NCI-H524 treated with DMSO at 0.1 percent for 48 hours (cell line): ENCODE measurements at regions not wholly inside any gene's neighbourhood (a gene's known extent, or its start where the extent isn't known, plus 50 kb on each side); places are given as distances from the start of the nearest gene placed in this dataset.
"Not testable (repeated sequence)": the region's sequence is repeated elsewhere in the genome, so short reads cannot be mapped to it uniquely, and the experiment has no call there.

ENCODE experiments used
- DNase-seq: peaks from one replicate; lab custom pipeline; 2025; lab: John Stamatoyannopoulos, UW

GRCh38 chr6:132140189-132140588 is 189.0 kb upstream of the CCN2 start:
- no peak for DNase-seq

DNA sequence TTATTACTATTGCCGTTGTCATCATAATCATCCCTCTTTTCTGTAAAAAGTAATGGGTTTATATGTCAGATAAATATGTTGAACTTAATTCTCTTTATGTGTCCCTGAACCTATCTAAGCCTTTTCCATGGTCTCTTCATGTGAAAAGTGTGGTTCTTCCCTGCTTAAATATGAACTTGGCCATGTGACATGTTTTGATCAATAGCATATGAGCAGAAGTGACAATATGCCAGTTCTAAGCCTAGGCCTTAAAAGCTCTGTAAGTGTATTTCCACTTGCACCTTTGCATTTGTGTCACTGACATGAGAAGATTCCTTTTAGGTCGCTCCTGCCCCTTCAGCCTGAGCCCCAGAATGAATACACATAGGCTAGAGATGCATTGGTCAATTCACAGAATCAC is 188.4 kb upstream of the CCN2 start:
- DNase-seq, result no peak

GRCh38 chr6:132136981-132137380 is 185.8 kb upstream of the CCN2 start:
- DNase-seq, result no peak

DNA sequence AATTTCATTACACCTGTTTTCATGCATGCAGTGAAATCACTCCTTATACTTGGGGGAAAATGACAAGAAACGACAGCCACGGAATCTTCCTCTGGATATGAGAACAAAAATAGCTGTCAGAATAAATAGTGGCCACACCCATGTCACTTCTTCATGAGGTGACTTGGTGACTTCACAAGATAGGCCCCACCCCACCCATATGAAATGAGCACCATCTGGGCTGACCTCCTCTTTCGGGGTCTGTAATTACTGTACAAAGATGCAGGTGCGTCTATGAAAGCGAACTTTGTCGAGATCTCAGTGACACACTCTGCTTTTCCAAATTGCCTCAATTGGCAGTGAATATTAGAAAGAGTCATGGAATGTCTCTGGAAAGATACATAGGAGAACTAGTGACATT is 184.2 kb upstream of the CCN2 start:
- DNase-seq, result no peak

- DNase-seq, result no peak
Measured at GRCh38 chr6:132133736-132134445, 182.7 kb upstream of the CCN2 start.

DNA sequence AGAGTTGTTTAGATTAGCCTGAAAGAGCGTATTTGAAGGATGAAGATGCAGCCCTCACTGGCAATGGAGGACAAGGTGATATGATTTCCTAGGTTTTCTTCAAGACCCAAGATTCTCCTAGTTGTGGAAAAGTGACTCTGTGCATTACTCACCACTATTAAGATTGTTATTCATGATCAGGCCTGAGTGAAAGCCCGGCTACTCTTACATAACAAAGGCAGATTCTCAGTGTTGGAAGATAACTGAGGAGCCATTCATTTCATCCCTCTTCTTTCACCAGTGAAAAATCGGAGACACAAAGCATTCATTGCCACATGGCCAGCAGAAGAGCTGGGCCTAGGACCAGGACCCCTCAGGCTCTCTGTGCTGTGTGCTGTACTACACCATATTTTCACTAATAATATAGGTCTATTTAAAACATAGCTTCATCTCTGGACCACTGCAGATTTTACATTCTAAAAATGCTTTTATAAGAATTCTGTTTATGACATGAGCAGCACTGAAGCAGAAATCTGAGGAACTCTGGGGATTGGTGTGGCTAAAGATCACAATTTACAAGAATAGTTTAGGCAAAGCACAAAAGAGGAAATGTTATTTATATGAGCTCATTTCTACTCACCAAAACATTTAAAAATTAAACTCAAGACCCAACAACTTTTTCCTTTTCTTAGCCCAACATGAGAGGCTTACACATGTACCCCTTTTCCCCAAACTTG is 181.9 kb upstream of the CCN2 start:
- DNase-seq, result no peak

- DNase-seq, result no peak
Measured at GRCh38 chr6:132132422-132132821, 181.2 kb upstream of the CCN2 start.

- peak; percentile 83 for DNase-seq
Measured at GRCh38 chr6:132131758-132132157, 180.6 kb upstream of the CCN2 start.

GRCh38 chr6:132131351-132131750 is 180.2 kb upstream of the CCN2 start:
- DNase-seq, result no peak

GRCh38 chr6:132130626-132131298 is 179.6 kb upstream of the CCN2 start:
- DNase-seq, result no peak

GRCh38 chr6:132128424-132128823 is 177.3 kb upstream of the CCN2 start:
- no peak for DNase-seq

DNA sequence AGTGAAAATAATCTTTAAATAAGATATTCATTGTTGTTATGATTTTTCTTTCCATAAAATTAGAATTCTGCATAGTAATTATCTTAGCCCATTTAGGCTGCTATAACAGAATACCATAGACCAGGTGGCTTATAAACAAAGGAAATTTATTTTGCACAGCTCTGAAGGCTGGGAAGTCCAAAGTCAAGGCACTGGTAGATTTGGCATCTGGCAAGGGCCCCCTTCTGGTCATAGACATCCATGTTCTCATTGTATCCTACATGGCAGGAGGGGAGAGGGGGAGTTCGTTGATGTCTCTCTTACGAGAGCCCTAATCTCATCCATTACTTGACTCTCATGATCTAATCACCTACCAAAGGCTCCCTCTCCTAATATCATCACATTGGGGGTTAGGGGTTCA is 175.0 kb upstream of the CCN2 start:
- DNase-seq, result no peak

- DNase-seq, result no peak
Measured at GRCh38 chr6:132122871-132123270, 171.7 kb upstream of the CCN2 start.

DNA sequence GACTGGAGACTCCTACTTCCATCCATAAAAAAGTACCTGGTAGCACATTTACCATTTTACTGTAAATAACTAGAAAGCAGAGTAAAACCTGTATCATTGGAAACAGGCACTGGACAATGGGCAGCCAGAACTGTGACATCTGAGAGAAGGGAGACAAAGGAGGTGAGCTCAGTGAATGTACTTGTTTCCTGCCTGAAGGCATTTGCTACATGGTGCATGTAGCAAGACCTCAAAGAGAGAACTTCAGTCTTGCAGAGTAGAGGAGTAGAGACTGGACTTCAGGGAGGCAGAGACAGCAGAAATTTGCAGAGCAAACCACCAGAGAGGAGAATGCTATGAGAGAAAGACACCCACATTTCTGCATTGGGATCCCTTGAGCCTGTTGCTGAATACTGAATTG is 171.0 kb upstream of the CCN2 start:
- DNase-seq, result no peak

DNA sequence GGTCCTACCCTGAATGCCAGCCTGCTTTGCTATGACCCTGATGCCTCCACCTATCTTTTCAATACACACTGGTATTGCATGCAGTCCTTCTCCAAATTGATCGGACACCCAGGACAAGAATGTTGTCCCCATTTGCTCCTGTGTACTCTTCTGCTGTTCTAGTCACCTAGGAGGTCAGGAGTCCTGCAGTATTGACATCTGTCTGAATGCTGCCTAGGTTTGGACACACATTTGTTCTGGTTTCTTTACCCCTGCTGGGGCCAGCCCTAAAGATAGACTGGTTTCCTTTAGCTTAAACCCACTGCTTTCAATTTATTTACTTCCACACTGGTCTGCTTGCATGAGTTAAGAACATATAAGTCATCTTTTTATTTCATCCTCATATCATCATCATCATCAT is 167.0 kb upstream of the CCN2 start:
- no peak for DNase-seq

DNA sequence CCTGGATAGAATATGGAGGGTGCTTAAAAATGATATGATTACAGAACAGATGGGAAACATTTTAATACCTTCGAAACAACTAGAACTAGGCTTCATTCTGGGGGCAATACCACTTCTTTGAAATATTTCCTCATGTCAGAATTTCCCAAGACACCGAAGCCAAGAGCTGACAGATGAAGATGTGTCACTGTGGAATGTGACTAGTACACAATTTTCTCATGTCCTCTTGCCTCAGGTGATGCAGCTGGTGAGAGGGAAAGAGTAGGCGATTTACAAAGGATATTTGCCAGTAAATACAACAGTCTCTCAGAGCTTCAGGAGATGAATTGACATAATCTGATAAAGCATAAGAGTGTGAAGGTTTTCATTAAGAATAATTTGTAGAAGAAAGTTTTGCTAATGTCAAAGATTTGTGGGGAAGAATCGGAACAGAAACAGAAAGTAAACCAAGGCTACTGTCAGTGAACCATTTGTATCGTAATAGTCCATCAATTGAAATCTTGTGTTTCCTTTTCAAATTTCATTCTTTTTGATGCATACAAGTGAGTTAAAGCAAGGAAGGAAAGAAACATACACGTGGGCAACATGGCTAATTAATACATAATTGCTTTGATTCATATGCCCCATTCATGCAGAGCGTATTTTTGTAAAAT is 164.7 kb upstream of the CCN2 start:
- DNase-seq, result no peak

DNA sequence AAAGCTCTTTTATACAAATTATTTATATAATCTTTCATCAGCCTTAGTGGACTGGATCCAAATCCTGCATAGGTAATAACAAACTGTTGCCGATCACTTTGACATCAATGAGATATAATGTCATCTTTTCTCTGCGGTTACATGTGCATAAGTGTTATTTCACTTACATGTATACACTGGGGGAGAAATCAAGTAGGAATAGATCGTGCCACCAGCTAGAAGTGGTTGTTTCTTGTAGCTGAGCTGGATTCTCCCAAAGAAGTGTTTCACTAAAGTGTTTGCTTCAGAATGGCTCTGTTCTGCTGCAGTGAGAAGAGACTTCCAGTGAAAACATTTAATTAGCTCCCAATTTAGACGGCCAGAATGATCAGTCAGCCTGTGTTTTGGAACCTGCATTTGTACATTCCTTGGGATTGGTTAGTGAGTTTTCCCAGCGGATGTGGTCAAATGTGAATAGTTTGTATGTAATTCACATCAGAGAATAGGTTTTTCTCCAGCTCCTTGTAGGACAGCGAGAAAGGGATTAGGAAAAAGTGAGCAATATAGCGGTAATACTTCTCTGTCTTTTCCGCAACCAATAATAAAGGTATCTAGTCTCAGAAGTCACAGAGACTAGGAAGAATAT is 163.1 kb upstream of the CCN2 start:
- no peak for DNase-seq

DNA sequence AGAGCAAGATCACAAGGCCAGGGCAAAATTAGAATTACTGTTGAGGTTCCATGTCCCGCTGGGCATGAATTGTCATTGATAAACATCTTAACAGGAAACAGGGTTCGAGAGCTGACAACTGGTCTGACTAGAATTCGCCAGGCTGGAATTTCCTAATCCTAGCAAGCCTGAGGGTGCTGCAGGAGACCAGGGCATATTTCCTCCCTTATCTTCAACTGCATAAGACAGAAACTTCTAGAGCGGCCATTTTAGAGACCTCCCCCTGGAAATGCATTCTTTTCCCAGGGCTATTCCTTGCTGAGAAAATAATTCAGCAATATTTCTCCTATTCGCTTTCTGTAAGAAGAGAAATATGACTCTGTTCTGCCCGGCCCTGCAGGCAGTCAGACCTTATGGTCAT is 158.6 kb upstream of the CCN2 start:
- DNase-seq, result not testable (repeated sequence)

- no peak for DNase-seq
Measured at GRCh38 chr6:132107896-132108295, 156.7 kb upstream of the CCN2 start.

DNA sequence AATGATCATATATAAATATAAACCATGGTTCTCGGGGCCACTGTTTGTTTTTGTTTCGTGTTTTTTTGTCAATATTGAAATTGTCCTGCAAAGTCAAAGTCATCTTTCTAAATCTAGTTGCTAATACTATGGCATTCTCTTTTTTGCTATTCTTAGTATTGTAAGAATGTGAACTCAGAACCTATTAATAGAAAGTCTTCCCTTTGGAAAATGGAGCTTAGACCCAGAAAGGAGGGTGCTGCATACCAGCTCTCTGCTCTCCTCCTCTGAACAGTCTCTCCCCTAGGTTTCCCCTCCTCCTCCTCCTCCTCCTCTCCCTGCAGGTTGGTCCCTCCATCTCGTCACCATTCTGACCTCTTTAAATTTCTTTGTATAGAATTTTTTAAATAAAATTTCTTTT is 150.4 kb upstream of the CCN2 start:
- no peak for DNase-seq

- no peak for DNase-seq
Measured at GRCh38 chr6:132100388-132100990, 149.3 kb upstream of the CCN2 start.

- no peak for DNase-seq
Measured at GRCh38 chr6:132096996-132097395, 145.8 kb upstream of the CCN2 start.
